ENCODE measurements at regions not wholly inside any gene's neighbourhood (a gene's known extent, or its start where the extent isn't known, plus 50 kb on each side); places are given as distances from the start of the nearest gene placed in this dataset.

DNA sequence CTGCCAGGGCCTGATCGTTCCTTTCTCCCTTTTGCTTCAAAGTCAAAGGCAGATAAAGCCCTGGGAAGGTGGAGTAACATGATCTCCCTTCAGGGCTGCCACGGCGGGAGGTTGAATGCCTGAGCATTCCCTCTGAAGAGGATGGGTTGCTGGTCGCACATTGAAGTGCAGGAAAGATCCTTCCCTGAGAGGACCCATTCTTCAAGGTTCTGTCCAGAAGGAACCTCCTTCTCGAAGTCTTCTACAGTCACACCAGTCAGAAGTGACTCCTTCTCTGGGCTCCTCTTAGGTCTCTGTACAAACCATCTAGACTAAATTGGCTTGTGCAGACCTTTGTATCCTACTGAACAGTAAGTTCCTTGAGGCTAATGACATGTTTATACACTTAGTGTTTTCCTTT, 192.6 kb upstream of the VGLL2 start:
- TF ChIP-seq, protein P1, sequence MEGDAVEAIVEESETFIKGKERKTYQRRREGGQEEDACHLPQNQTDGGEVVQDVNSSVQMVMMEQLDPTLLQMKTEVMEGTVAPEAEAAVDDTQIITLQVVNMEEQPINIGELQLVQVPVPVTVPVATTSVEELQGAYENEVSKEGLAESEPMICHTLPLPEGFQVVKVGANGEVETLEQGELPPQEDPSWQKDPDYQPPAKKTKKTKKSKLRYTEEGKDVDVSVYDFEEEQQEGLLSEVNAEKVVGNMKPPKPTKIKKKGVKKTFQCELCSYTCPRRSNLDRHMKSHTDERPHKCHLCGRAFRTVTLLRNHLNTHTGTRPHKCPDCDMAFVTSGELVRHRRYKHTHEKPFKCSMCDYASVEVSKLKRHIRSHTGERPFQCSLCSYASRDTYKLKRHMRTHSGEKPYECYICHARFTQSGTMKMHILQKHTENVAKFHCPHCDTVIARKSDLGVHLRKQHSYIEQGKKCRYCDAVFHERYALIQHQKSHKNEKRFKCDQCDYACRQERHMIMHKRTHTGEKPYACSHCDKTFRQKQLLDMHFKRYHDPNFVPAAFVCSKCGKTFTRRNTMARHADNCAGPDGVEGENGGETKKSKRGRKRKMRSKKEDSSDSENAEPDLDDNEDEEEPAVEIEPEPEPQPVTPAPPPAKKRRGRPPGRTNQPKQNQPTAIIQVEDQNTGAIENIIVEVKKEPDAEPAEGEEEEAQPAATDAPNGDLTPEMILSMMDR (IDR thresholded peaks at IDR 0.05; ENCODE audit: low read depth, low read length, missing input control), result no peak
- TF ChIP-seq, protein P2, sequence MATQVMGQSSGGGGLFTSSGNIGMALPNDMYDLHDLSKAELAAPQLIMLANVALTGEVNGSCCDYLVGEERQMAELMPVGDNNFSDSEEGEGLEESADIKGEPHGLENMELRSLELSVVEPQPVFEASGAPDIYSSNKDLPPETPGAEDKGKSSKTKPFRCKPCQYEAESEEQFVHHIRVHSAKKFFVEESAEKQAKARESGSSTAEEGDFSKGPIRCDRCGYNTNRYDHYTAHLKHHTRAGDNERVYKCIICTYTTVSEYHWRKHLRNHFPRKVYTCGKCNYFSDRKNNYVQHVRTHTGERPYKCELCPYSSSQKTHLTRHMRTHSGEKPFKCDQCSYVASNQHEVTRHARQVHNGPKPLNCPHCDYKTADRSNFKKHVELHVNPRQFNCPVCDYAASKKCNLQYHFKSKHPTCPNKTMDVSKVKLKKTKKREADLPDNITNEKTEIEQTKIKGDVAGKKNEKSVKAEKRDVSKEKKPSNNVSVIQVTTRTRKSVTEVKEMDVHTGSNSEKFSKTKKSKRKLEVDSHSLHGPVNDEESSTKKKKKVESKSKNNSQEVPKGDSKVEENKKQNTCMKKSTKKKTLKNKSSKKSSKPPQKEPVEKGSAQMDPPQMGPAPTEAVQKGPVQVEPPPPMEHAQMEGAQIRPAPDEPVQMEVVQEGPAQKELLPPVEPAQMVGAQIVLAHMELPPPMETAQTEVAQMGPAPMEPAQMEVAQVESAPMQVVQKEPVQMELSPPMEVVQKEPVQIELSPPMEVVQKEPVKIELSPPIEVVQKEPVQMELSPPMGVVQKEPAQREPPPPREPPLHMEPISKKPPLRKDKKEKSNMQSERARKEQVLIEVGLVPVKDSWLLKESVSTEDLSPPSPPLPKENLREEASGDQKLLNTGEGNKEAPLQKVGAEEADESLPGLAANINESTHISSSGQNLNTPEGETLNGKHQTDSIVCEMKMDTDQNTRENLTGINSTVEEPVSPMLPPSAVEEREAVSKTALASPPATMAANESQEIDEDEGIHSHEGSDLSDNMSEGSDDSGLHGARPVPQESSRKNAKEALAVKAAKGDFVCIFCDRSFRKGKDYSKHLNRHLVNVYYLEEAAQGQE (IDR thresholded peaks at IDR 0.05), result no peak
- TF ChIP-seq RAD21 (IDR thresholded peaks at IDR 0.05), result no peak
- TF ChIP-seq, protein P3, sequence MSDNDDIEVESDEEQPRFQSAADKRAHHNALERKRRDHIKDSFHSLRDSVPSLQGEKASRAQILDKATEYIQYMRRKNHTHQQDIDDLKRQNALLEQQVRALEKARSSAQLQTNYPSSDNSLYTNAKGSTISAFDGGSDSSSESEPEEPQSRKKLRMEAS (IDR thresholded peaks at IDR 0.05), result no peak
- no peak for TF ChIP-seq GABPA (IDR thresholded peaks at IDR 0.05 in 1 of 2, conservative IDR thresholded peaks at IDR 0.05 in 1 of 2)
- TF ChIP-seq TAF1 (conservative IDR thresholded peaks at IDR 0.05), result no peak
- no peak for TF ChIP-seq JUND (IDR thresholded peaks at IDR 0.05)
- TF ChIP-seq YY1 (IDR thresholded peaks at IDR 0.05), result no peak
- TF ChIP-seq EGR1 (IDR thresholded peaks at IDR 0.05; ENCODE audit: low read depth in 2 of 2), result no peak
